HEK293T (cell line): ENCODE measurements at regions not wholly inside any gene's neighbourhood (a gene's known extent, or its start where the extent isn't known, plus 50 kb on each side); places are given as distances from the start of the nearest gene placed in this dataset.
"Not testable (repeated sequence)": the region's sequence is repeated elsewhere in the genome, so short reads cannot be mapped to it uniquely, and the experiment has no call there.

Experiments
- BHLHE40 ChIP-seq: fragments of 450-650 bp; IDR thresholded peaks from 2 replicates; pipeline ENCODE4 v1.6.1; 2016; ENCODE audit warnings: mild to moderate bottlenecking, moderate library complexity, borderline replicate concordance
- FOXA1 ChIP-seq: fragments of 450-650 bp; IDR thresholded peaks from 2 replicates; pipeline ENCODE4 v1.6.1; 2016; ENCODE audit warnings: mild to moderate bottlenecking
- FOXK2 ChIP-seq: fragments of 450-650 bp; IDR thresholded peaks from 2 replicates; pipeline ENCODE4 v1.6.1; 2016; ENCODE audit warnings: mild to moderate bottlenecking
- FOXM1 ChIP-seq: fragments of 450-650 bp; IDR thresholded peaks from 2 replicates; pipeline ENCODE4 v1.6.1; 2017; ENCODE audit warnings: mild to moderate bottlenecking, borderline replicate concordance
- HDGF ChIP-seq: fragments of 450-650 bp; IDR thresholded peaks from 2 replicates; pipeline ENCODE4 v1.6.1; 2017; ENCODE audit warnings: antibody characterized with exemption, borderline replicate concordance
- NFRKB ChIP-seq: fragments of 450-650 bp; IDR thresholded peaks from 2 replicates; pipeline ENCODE4 v1.6.1; 2016; ENCODE audit warnings: mild to moderate bottlenecking, moderate library complexity
- PKNOX1 ChIP-seq: fragments of 450-650 bp; IDR thresholded peaks from 2 replicates; pipeline ENCODE4 v1.6.1; 2016
- SP1 ChIP-seq: fragments of 450-650 bp; IDR thresholded peaks from 2 replicates; pipeline ENCODE4 v1.6.1; 2017
- SUZ12 ChIP-seq: fragments of 450-650 bp; IDR thresholded peaks from 2 replicates; pipeline ENCODE4 v1.6.1; 2016; ENCODE audit warnings: mild to moderate bottlenecking
- ZNF384 ChIP-seq: fragments of 450-650 bp; IDR thresholded peaks from 2 replicates; pipeline ENCODE4 v1.6.1; 2016

GRCh38 chr13:88852293-88852692 lies 1181.1 kb downstream of the SLITRK5 start:
- not testable (repeated sequence) for TF ChIP-seq BHLHE40, FOXK2, NFRKB, PKNOX1, SP1, SUZ12, FOXM1, ZNF384, FOXA1, HDGF
